Inflammatory macrophage treated with lipopolysaccharide for 4 hours (primary cell): ENCODE measurements at regions not wholly inside any gene's neighbourhood (a gene's known extent, or its start where the extent isn't known, plus 50 kb on each side); places are given as distances from the start of the nearest gene placed in this dataset.

Source experiments
- DNase-seq: peaks from one replicate; pipeline ENCODE4 v3.0.0-alpha.2; 2020

GRCh38 chr1:199121047-199121446, 482.2 kb downstream of the PTPRC start:
- no peak for DNase-seq

DNA sequence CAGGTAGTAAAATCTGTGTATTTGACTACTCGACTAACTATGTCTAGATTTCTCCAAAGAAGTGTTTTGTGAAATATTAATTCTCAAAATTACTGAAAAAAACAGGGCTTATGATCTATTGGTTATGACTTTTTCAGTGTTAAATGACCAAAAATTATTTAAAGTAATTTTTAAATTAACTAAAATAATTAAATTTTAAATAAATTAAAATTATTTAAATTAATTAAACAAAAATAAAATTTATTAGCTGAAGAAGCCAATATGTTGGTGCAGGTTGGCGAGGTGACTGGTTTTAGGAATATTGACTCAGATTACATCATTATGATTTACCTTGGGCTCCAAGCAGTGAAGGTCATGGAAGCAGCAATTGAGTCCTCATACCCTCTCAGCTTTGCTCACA, 483.2 kb downstream of the PTPRC start:
- no peak for DNase-seq

- no peak for DNase-seq
Observed at GRCh38 chr1:199122532-199123311, 483.9 kb downstream of the PTPRC start.

- peak; percentile 18 for DNase-seq
Observed at GRCh38 chr1:199123615-199124014, 484.8 kb downstream of the PTPRC start.

DNA sequence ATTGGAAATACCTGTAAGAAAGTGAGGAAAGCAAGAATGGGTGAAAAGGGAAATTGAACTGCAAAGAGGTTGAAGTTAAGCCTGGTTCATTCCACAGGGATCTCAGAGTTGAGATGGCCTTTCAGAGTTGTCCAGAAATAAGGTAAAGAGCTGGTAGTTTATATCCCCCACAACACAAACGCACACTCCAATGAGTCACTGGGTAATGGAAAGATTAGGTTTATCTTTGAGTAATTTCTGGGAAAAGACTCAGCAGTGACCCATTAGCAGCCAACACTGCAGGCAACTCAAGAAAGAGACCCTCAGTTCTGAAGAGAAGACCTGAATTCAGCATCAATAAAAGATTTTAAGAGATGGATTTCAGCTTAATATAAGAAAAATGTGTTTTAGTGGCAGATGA, 485.5 kb downstream of the PTPRC start:
- DNase-seq: no peak

DNA sequence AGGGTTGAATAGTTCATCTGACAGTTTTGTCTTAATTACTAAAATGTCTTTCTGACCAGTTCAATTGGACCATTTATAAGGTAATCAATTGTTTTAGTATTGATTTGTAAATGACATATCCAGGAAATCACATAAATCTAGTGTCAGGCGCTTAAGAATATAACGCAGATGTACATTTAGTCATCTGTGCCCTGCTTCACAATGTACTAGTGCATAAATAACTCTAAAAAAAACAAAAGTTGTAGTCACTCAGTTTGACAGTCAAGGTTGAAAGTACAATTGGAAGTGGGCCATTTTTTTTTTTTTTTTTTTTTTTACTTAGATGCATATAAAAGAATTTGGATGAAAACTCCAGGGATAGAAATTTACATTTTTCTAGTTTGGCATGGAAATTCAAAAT, 490.4 kb downstream of the PTPRC start:
- no peak for DNase-seq

DNA sequence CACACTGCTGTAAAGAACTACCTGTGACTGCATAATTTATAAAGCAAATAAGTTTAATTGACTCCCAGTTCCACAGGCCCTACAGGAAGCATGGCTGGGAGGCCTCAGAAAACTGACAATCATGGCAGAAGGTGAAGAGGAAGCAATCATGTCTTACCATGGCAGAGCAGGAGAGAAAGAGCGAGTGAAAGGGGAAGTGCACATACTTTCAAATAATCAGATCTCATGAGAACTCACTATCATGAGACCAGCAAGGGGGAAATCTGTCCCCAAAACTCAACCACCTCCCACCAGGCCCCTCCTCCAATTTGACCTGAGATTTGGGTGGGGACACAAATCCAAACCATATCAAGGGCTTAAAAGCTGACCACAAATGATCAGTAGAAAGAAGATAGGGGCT, 493.2 kb downstream of the PTPRC start:
- DNase-seq: peak; percentile 6

- no peak for DNase-seq
Observed at GRCh38 chr1:199135901-199136300, 497.1 kb downstream of the PTPRC start.

DNA sequence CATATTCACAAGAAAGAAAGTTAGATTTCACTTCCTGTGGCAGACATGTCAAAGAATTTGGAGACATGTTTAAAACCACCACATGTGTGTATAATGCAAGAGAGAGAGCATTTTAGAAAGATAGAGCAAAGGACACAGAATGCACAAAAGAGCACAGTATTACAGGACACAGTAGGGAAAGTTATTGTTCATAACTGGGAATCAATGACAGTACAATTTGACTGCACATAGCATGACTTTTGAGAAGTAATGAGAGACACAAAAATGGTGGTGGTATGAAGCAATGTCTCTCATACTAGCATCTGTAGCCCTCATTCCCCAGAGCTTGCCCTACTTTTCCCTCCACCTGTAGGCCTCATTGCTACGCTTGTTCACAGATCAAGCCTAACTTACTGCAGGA, 499.2 kb downstream of the PTPRC start:
- no peak for DNase-seq

GRCh38 chr1:199149591-199149990, 510.8 kb downstream of the PTPRC start:
- DNase-seq: no peak

- DNase-seq: no peak
Observed at GRCh38 chr1:199150756-199151155, 511.9 kb downstream of the PTPRC start.

DNA sequence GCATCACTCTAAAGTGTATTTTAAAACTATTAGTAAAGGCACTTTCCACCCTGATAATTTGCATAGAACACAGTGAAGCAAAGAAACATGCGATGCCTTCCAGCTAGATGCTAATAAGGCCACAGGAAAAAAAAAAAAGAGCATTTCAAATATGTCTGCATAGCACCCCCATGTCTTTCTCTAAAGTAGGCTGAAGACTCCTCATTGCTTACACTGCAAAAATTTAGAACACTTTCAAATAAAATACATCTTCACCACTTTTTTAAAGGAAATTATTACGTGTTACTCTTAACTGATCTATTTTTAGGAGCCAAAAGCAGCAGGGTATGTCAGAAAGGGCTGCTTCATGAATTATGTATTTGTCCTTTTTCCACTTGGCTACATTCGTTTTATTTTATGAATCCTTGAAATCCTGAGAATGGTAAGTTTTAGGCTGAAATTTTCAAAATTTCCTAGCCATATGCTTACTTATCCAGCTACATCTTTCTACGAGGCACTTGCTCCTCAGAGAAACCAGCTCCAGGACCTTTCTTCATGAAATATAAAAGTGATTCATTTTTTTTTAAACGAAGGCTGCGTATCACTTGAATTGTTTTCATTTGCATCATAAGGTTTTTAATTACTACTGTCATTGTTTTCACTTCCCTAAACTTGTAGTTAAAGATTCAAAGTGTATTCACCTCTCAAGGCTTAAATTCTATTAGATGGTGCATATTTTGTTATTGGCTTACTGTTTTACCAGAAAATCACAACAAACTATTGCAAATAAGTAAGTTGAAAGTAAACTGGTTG, 513.0 kb downstream of the PTPRC start:
- no peak for DNase-seq

GRCh38 chr1:199152676-199153075, 513.8 kb downstream of the PTPRC start:
- no peak for DNase-seq

- DNase-seq: no peak
Observed at GRCh38 chr1:199155166-199156019, 516.6 kb downstream of the PTPRC start.

DNA sequence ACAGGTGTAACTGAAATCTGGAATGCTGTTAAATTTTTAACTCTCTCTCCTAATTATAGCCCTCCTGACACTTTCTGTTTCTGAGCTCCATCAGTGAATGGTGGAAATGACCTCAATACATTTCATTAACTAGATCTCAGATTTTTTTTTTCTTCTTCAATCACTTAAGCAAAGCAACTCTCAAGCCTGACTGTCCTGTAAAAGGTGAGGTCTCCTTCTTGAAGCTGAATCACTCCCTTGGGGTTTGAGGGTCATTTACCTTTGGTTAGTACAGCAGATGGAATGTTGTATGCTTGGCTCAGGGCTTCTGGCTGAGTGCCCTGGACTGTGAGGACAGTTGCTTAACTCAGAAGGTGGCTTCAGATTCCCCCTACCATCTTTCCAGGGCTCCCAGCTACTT, 518.7 kb downstream of the PTPRC start:
- no peak for DNase-seq

- DNase-seq: no peak
Observed at GRCh38 chr1:199160521-199161318, 521.9 kb downstream of the PTPRC start.

- no peak for DNase-seq
Observed at GRCh38 chr1:199161319-199161680, 522.5 kb downstream of the PTPRC start.

GRCh38 chr1:199161766-199162303, 523.0 kb downstream of the PTPRC start:
- DNase-seq: no peak

DNA sequence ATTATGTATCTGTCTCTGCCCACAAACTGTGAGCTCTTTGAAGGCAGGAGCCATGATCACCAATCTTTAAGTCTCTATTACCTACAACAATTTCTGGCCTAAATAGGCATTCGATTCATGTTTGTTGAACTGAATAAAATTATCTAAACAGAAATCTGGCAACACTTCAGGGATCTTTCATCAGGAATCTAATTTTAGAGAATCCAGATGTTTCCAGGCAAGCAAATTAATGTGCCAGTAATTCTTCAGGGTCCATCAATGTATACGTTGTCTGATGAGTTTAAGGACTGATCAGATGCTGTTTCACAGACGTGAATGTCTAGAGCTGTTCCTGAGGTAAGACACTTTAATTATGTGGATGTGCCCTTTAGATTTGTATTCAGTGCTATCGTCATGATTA, 524.4 kb downstream of the PTPRC start:
- no peak for DNase-seq

DNA sequence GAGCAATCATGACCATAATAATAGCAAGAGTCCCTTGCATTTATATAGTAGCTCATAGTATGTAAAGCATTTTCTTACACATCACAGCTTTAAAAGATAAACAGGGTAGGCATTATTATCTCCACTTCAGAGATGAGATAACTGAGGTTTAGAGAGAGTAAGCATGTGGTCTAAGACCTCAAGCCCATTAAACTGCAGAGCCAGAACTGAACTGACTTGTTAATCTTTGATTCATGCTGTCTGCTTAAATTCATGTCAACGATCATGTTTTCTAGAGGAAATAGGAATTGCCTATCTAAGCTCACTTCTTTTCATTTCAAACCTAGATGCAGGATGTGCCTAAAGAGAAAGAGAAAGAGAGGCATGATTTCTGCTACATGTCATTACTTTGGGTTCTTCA, 524.8 kb downstream of the PTPRC start:
- DNase-seq: no peak

DNA sequence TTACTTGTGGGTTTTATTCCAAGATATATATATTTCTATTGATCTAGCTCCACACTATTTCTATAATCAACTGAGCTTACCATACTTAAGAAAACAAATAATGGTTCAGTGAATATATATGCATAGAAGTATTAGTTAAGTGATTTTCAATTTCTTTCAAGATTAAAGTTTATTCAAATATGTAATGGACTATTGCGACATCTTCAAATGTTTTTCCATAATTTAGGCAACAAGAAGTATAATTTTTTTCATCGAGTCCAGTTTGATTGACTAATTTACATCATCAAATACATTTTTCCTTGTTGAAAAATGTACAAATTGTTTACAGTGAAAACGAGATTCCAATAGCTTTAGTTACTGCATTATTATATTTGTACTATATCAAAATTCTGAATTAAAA, 528.6 kb downstream of the PTPRC start:
- no peak for DNase-seq

GRCh38 chr1:199168888-199169585, 530.2 kb downstream of the PTPRC start:
- no peak for DNase-seq
